MCF 10A (cell line): ENCODE measurements at regions not wholly inside any gene's neighbourhood (a gene's known extent, or its start where the extent isn't known, plus 50 kb on each side); places are given as distances from the start of the nearest gene placed in this dataset.

Experiments
- BruUV-seq: library from RNA; stranded (reverse); fragments of 400-500 nt; replicated peaks from 2 replicates; lab custom pipeline; 2021; lab: Mats Ljungman, UMichigan
- CTCF ChIA-PET: fragments of 300-600 bp; sonication (Branson Sonifier 250); formaldehyde crosslinking; extraction: SDS; loops from one replicate; lab custom pipeline; 2021; ENCODE audit warnings: antibody characterized with exemption, inconsistent platforms; lab: Yijun Ruan, JAX
- POLR2A ChIA-PET: fragments of 300-600, 350-650 bp; sonication (Branson Sonifier 250); formaldehyde crosslinking; extraction: SDS; loops from one replicate; lab custom pipeline; 2020; ENCODE audit warnings: antibody characterized with exemption, inconsistent platforms; lab: Yijun Ruan, JAX
- DNase-seq: peaks from one replicate; pipeline ENCODE4 v3.0.0-alpha.2; 2018; ENCODE audit not compliant: unreplicated experiment
- H3K27ac Mint-ChIP-seq: one replicate; pipeline ENCODE4 v1.8.0; 2022; ENCODE audit warnings: mild to moderate bottlenecking, low read depth, mixed read lengths; ENCODE audit not compliant: unreplicated experiment
- H3K27me3 Mint-ChIP-seq: one replicate; pipeline ENCODE4 v1.8.0; 2022; ENCODE audit warnings: mixed read lengths; ENCODE audit not compliant: insufficient read depth, unreplicated experiment
- H3K36me3 Mint-ChIP-seq: one replicate; pipeline ENCODE4 v1.8.0; 2022; ENCODE audit warnings: mild to moderate bottlenecking, moderate library complexity, mixed read lengths; ENCODE audit not compliant: insufficient read depth, unreplicated experiment
- H3K4me1 Mint-ChIP-seq: one replicate; pipeline ENCODE4 v1.8.0; 2022; ENCODE audit warnings: mixed read lengths; ENCODE audit not compliant: insufficient read depth, unreplicated experiment
- H3K4me3 Mint-ChIP-seq: one replicate; pipeline ENCODE4 v1.8.0; 2022; ENCODE audit warnings: mild to moderate bottlenecking, moderate library complexity, mixed read lengths; ENCODE audit not compliant: unreplicated experiment
- H3K9me3 Mint-ChIP-seq: one replicate; pipeline ENCODE4 v1.8.0; 2022; ENCODE audit warnings: mixed read lengths; ENCODE audit not compliant: unreplicated experiment
- intact Hi-C: fragments of 100-400 bp; cut with micrococcal nuclease; formaldehyde crosslinking; loops from 2 replicates; pipeline ENCODE4 v1.14.1; 2022
- TF ChIP-seq, protein P1 (sequence below): fragments of 200-600 bp; IDR thresholded peaks from one replicate; pipeline ENCODE4 v1.8.0; 2022; ENCODE audit warnings: antibody characterized with exemption, mild to moderate bottlenecking; ENCODE audit not compliant: unreplicated experiment

DNA sequence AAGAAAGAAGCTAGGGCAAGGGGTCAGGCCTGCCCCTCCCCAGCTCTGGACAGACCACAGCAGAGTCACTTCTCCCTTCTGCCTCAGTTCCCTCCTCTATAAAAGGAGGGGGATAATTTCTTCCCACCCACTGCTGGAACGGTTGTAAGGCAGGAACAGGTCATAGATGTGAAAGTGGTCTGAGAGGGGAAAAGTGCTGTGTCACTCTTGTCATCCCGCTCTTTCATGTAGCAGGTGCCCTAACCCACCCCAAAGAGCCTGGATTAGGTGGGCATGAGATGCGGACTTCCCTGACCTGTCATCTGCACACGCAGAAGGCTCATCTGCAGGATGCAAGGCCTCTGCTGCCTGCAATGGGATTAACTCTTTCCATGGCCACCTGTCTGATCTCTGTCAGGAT is 218.2 kb upstream of the LRFN2 start:
- TF ChIP-seq, protein P1, sequence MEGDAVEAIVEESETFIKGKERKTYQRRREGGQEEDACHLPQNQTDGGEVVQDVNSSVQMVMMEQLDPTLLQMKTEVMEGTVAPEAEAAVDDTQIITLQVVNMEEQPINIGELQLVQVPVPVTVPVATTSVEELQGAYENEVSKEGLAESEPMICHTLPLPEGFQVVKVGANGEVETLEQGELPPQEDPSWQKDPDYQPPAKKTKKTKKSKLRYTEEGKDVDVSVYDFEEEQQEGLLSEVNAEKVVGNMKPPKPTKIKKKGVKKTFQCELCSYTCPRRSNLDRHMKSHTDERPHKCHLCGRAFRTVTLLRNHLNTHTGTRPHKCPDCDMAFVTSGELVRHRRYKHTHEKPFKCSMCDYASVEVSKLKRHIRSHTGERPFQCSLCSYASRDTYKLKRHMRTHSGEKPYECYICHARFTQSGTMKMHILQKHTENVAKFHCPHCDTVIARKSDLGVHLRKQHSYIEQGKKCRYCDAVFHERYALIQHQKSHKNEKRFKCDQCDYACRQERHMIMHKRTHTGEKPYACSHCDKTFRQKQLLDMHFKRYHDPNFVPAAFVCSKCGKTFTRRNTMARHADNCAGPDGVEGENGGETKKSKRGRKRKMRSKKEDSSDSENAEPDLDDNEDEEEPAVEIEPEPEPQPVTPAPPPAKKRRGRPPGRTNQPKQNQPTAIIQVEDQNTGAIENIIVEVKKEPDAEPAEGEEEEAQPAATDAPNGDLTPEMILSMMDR = no peak
- ChIA-PET CTCF (interaction anchor here (0.6 to 1.3 kb wide), 3 partner anchors 107 to 939 kb away, joined by 3 to 4 read pairs (median 3); no protein-coding TSS in a partner anchor), POLR2A (no interaction called here)
- intact Hi-C loops = no loop called here
- Mint-ChIP-seq H3K36me3 (no peaks in the 10 kb centered on the region), H3K4me3 (no peak overlapping the region), H3K27ac (no peak overlapping the region), H3K27me3 (no peaks in the 10 kb centered on the region), H3K9me3 (peaks cover 12% of the 10 kb centered on the region), H3K4me1 (peaks cover 5% of the 10 kb centered on the region)
- no peak for DNase-seq
- BruUV-seq = no TSS peak

DNA sequence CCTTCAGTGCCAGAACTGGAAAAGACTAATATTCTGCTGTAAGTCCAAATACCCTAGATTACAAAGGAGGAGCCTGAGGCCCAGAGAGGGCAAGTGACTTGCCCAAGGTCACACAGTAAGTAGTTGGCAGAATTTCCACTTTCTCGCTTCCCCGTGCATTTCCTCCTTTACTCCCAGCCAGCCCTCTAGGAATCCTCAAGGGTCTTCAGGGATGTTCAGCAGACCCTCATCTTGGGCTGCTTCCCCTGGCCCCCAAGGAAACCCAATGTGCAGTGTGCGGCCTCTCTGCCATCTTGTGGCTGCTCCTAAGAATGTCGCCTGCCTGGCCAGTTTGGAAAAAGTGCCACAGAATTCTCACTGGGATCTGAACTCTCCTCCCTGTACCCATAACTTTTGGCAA is 217.7 kb upstream of the LRFN2 start:
- H3K36me3 Mint-ChIP-seq = no peaks in the 10 kb centered on the region
- TF ChIP-seq, protein P1 = no peak
- H3K9me3 Mint-ChIP-seq = peaks cover 16% of the 10 kb centered on the region
- no TSS peak for BruUV-seq
- intact Hi-C loops = no loop called here
- CTCF ChIA-PET = interaction anchor here (0.6 to 1.3 kb wide), 5 partner anchors 15 to 939 kb away, joined by 3 to 5 read pairs (median 3); no protein-coding TSS in a partner anchor
- DNase-seq = no peak
- peaks cover under 1% of the 10 kb centered on the region for H3K4me1 Mint-ChIP-seq
- POLR2A ChIA-PET = no interaction called here
- H3K4me3 Mint-ChIP-seq = no peak overlapping the region
- no peak overlapping the region for H3K27ac Mint-ChIP-seq
- H3K27me3 Mint-ChIP-seq = no peaks in the 10 kb centered on the region

DNA sequence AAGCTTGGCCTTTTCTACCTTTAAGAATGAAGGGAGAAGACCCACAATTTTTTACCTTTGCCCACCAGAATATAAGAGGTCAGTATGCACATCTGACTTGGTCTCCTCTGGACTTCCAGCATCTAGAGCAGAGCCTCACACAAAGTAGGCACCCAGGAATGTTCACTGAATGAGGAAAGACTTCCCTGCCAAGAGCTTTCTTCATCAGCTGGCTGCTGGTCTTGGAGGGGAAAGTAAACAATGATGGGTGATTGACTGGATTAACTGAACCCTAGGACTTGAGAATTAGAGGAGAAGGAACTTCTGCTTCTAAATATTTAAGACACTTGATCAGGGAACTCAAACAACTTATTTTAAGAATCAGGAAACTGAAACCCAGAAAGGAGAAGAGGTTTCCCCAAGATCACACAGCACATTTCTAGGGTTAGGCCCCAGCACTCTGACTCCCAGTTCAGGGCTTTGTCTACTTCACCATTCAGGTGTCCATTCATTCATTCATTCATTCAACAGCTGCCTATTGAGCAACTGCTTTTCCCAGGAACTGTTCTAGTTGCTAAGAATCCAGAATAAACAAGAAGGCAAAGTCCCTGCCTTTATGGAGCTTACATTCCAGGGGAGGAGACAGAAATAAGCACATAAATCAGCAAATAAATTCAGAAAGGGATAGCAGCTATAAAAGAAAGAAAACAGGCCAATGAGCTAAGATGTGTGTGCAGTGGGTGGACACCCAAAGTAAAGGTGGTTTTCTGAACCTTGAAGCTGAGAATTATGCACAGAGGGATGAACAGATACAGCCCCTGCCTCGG is 216.9 kb upstream of the LRFN2 start:
- TF ChIP-seq, protein P1 = no peak
- intact Hi-C loops = no loop called here
- Mint-ChIP-seq H3K27ac (no peak overlapping the region), H3K36me3 (no peaks in the 10 kb centered on the region), H3K9me3 (peaks cover 19% of the 10 kb centered on the region), H3K4me3 (no peak overlapping the region), H3K27me3 (no peaks in the 10 kb centered on the region), H3K4me1 (no peaks in the 10 kb centered on the region)
- BruUV-seq = no TSS peak
- ChIA-PET POLR2A (no interaction called here), CTCF (interaction anchor here (0.6 to 1.2 kb wide), 3 partner anchors 16 to 938 kb away, joined by 3 to 5 read pairs (median 3); no protein-coding TSS in a partner anchor)
- DNase-seq = no peak

DNA sequence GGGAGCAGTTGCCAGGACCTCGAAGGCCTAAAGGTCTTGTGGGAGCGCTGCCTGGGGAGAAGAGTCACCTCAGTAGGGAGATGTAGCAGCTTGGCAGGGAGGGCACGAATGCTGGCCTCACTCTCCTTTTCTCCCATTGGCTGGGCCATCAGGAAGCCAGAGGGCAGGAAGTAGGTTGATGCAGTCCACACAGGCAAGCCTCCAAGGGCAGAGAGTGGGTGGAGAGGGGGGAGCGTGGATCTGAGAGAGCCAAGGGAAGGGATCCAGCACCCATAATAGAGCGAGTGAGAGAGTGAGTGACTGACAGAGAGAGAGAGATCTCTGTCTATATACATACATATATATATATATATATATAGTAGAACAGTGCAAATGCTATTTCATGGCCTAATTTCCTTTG is 215.3 kb upstream of the LRFN2 start:
- no TSS peak for BruUV-seq
- no peaks in the 10 kb centered on the region for H3K36me3 Mint-ChIP-seq
- TF ChIP-seq, protein P1 = no peak
- ChIA-PET POLR2A (no interaction called here), CTCF (no interaction called here)
- H3K9me3 Mint-ChIP-seq = peaks cover 21% of the 10 kb centered on the region
- no peak overlapping the region for H3K4me3 Mint-ChIP-seq
- H3K27ac Mint-ChIP-seq = no peak overlapping the region
- no peaks in the 10 kb centered on the region for H3K4me1 Mint-ChIP-seq
- H3K27me3 Mint-ChIP-seq = no peaks in the 10 kb centered on the region
- intact Hi-C loops = no loop called here
- DNase-seq = no peak
